Adrenal gland (tissue), 9 donors: ENCODE measurements at regions not wholly inside any gene's neighbourhood (a gene's known extent, or its start where the extent isn't known, plus 50 kb on each side); places are given as distances from the start of the nearest gene placed in this dataset.

ENCODE experiments used
- DNase-seq, 7 donors: peaks; one replicate each; pipeline ENCODE4 v3.0.0-alpha.2; 2019 to 2020
- H3K27ac ChIP-seq, 5 donors: fragments of 200-600 bp; sonication (generic) in 4 of 5; 1 replicate in 3 of 5; 2 replicates in 2 of 5; pipeline versions ENCODE4 v1.5.1 to v1.8.0; 2016 to 2020; ENCODE audit warnings: mild to moderate bottlenecking in 1 of 5
- H3K27me3 ChIP-seq: fragments of 200-600 bp; 2 replicates; pipeline ENCODE4 v1.8.0; 2021
- H3K36me3 ChIP-seq, 2 donors: fragments of 200-600 bp; replicated peaks in 1 of 2; 1 replicate in 1 of 2; 2 replicates in 1 of 2; pipeline versions ENCODE4 v1.5.1 to v1.8.0; 2018 to 2022
- H3K4me1 ChIP-seq, 2 donors: fragments of 200-600 bp; replicated peaks in 1 of 2; 1 replicate in 1 of 2; 2 replicates in 1 of 2; pipeline versions ENCODE4 v1.5.1 to v1.8.0; 2018 to 2021
- H3K4me3 ChIP-seq, 4 donors: fragments of 200-600 bp; sonication (generic) in 3 of 4; one replicate each; pipeline ENCODE4 v1.5.1; 2016 to 2018
- H3K9me3 ChIP-seq, 3 donors: fragments of 200-600 bp; sonication (generic) in 1 of 3; replicated peaks in 1 of 3; 1 replicate in 2 of 3; 2 replicates in 1 of 3; pipeline versions ENCODE4 v1.5.1 to v1.8.0; 2016 to 2021
- CTCF ChIP-seq, 6 experiments: fragments of 450-650 bp in 4 of 6; fragments of 200-600 bp in 2 of 6; sonication (generic) in 1 of 6; IDR thresholded peaks; 1 replicate in 5 of 6; 2 replicates in 1 of 6; pipeline versions ENCODE4 v1.5.1 to v1.8.0; 2016 to 2021; ENCODE audit warnings: antibody characterized with exemption in 6 of 6, mild to moderate bottlenecking in 2 of 6, moderate library complexity in 1 of 6
- POLR2A ChIP-seq, 2 donors: fragments of 450-650 bp; IDR thresholded peaks; one replicate each; pipeline ENCODE4 v1.6.1; 2017; ENCODE audit warnings: antibody characterized with exemption in 2 of 2, mild to moderate bottlenecking in 2 of 2, moderate library complexity in 1 of 2
- WGBS, 4 donors: extraction: QIAGEN DNeasy Blood & Tissue Kit in 2 of 4; methylation state at CpG; one replicate each; pipeline versions ENCODE4 v1.1.5 to v1.1.7; 2013 to 2017; 5-methylcytosine and 5-hydroxymethylcytosine counted together
- intact Hi-C, 2 donors: fragments of 100-400 bp; cut with DNase I; formaldehyde crosslinking; loops; one replicate each; pipeline versions ENCODE4 v1.14.1 to v1.15.0; 2022 to 2023
- donor health status: healthy with polysubstance abuse.
- donor health status: Bipolar disorder and iron deficiency.
- donor health status: DM: yes; HTN: yes; CAD: no.
- donor health status: DM: no; HTN: no; CAD: no.
- donor health status: DM: no; HTN: no; CAD: no.

GRCh38 chr20:46823271-46823751 lies 71.3 kb upstream of the EYA2 start:
- H3K27ac ChIP-seq: peak overlapping the region in 4 of 5 donors; percentile 23 to 59 (median 32)

GRCh38 chr20:46823753-46824152 lies 70.9 kb upstream of the EYA2 start:
- no peak for DNase-seq
- WGBS, 4 donors: 73 to 96% (median 95%) methylated on average over 3 of the region's 3 CpGs
- H3K4me1 ChIP-seq: no peaks in the 10 kb centered on the region
- peak overlapping the region in 4 of 5 donors; percentile 23 to 59 (median 32) for H3K27ac ChIP-seq
- no peaks in the 10 kb centered on the region for H3K36me3 ChIP-seq
- peaks cover 5% of the 10 kb centered on the region for H3K27me3 ChIP-seq
- intact Hi-C loops: no loop called here
- H3K4me3 ChIP-seq: no peak overlapping the region
- TF ChIP-seq POLR2A (IDR thresholded peaks at IDR 0.05) (no peak), CTCF (IDR thresholded peaks at IDR 0.05) (no peak)
- H3K9me3 ChIP-seq: peaks cover 0 to 6% (median 0%) of the 10 kb centered on the region in 3 donors

More at GRCh38 chr20:46823271-46823751, 71.3 kb upstream of the EYA2 start:
- H3K36me3 ChIP-seq: no peaks in the 10 kb centered on the region
- WGBS, 4 donors: 59 to 70% (median 69%) methylated on average over 5 of the region's 5 CpGs
- H3K27me3 ChIP-seq: peaks cover 5% of the 10 kb centered on the region
- H3K4me3 ChIP-seq: no peak overlapping the region
- peak in 6 of 7 donors; percentile 27 to 51 (median 37) for DNase-seq
- H3K9me3 ChIP-seq: peaks cover 0 to 6% (median 0%) of the 10 kb centered on the region in 3 donors
- intact Hi-C loops: no loop called here
- no peaks in the 10 kb centered on the region for H3K4me1 ChIP-seq
- no peak for TF ChIP-seq CTCF (IDR thresholded peaks at IDR 0.05)
- no peak for TF ChIP-seq POLR2A (IDR thresholded peaks at IDR 0.05)

- peaks cover 0 to 6% (median 0%) of the 10 kb centered on the region in 3 donors for H3K9me3 ChIP-seq
- no peaks in the 10 kb centered on the region for H3K4me1 ChIP-seq
- H3K36me3 ChIP-seq: no peaks in the 10 kb centered on the region
- H3K27ac ChIP-seq: no peak overlapping the region
- 49 to 73% (median 65%) methylated on average over 3 of the region's 3 CpGs for WGBS, 4 donors
- no peaks in the 10 kb centered on the region for H3K27me3 ChIP-seq
- intact Hi-C loops: no loop called here
- TF ChIP-seq CTCF (IDR thresholded peaks at IDR 0.05) (no peak), POLR2A (IDR thresholded peaks at IDR 0.05) (no peak)
- H3K4me3 ChIP-seq: no peak overlapping the region
- DNase-seq: no peak
Measured at GRCh38 chr20:46826343-46826984, 68.2 kb upstream of the EYA2 start.

GRCh38 chr20:46827718-46828458 lies 66.8 kb upstream of the EYA2 start:
- intact Hi-C loops: no loop called here
- Histone ChIP-seq H3K36me3 (no peaks in the 10 kb centered on the region), H3K4me1 (no peaks in the 10 kb centered on the region), H3K27me3 (no peaks in the 10 kb centered on the region), H3K27ac (no peak overlapping the region), H3K9me3 (peaks cover 0 to 6% (median 0%) of the 10 kb centered on the region in 3 donors), H3K4me3 (no peak overlapping the region)
- DNase-seq: no peak
- WGBS, 4 donors: 66 to 80% (median 77%) methylated on average over 10 of the region's 10 CpGs
- TF ChIP-seq CTCF (IDR thresholded peaks at IDR 0.05) (no peak), POLR2A (IDR thresholded peaks at IDR 0.05) (no peak)
